ENCODE measurements at regions not wholly inside any gene's neighbourhood (a gene's known extent, or its start where the extent isn't known, plus 50 kb on each side); places are given as distances from the start of the nearest gene placed in this dataset.

DNA sequence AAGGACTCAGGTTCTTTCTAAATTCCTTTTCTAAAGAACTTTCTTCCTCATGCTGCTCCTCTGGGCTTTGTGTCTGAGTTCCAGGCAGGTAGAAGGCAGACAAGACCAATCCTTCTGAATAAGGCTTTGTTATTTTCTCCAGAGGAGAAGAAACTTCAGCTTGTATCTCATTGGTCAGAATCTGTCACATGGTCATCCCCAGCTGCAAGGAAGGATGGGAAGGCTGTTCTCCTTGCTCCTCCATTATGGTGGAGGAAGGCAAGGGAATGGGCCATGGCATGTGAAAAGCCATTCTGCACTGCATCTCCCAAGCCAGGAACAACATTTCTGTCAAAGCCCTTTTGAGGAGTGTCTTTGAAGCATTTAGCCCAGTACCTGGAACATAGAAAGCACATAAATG, 50.6 kb upstream of the NTPCR start:
- intact Hi-C loops (cut with DNase I) = no loop called here
- H3K9me3 ChIP-seq = no peaks in the 10 kb centered on the region
- no peaks in the 10 kb centered on the region for H3K36me3 ChIP-seq
- no peak overlapping the region for H3K4me3 ChIP-seq
- H3K27ac ChIP-seq = no peak overlapping the region
- no peak for ATAC-seq
- TF ChIP-seq, protein P1, sequence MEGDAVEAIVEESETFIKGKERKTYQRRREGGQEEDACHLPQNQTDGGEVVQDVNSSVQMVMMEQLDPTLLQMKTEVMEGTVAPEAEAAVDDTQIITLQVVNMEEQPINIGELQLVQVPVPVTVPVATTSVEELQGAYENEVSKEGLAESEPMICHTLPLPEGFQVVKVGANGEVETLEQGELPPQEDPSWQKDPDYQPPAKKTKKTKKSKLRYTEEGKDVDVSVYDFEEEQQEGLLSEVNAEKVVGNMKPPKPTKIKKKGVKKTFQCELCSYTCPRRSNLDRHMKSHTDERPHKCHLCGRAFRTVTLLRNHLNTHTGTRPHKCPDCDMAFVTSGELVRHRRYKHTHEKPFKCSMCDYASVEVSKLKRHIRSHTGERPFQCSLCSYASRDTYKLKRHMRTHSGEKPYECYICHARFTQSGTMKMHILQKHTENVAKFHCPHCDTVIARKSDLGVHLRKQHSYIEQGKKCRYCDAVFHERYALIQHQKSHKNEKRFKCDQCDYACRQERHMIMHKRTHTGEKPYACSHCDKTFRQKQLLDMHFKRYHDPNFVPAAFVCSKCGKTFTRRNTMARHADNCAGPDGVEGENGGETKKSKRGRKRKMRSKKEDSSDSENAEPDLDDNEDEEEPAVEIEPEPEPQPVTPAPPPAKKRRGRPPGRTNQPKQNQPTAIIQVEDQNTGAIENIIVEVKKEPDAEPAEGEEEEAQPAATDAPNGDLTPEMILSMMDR (IDR thresholded peaks at IDR 0.05) = no peak
- no peaks in the 10 kb centered on the region for H3K4me1 ChIP-seq
- no peak for DNase-seq
- H3K27me3 ChIP-seq = no peaks in the 10 kb centered on the region
- FAIRE-seq = no peak
